GM12891 (cell line): ENCODE measurements at regions not wholly inside any gene's neighbourhood (a gene's known extent, or its start where the extent isn't known, plus 50 kb on each side); places are given as distances from the start of the nearest gene placed in this dataset.
"Not testable (repeated sequence)": the region's sequence is repeated elsewhere in the genome, so short reads cannot be mapped to it uniquely, and the experiment has no call there.

ENCODE experiments used
- PAX5 ChIP-seq: IDR thresholded peaks from 2 replicates; pipeline ENCODE4 v1.6.1; 2011; ENCODE audit warnings: low read length, moderate library complexity, mild to moderate bottlenecking; ENCODE audit not compliant: insufficient read depth, severe bottlenecking
- POLR2A ChIP-seq: IDR thresholded peaks from 2 replicates; pipeline ENCODE4 v1.6.1; 2011; ENCODE audit warnings: low read depth, low read length, control low read depth
- POLR2AphosphoS5 ChIP-seq: IDR thresholded peaks from 2 replicates; pipeline ENCODE4 v1.6.1; 2011; ENCODE audit warnings: low read depth, low read length, control low read depth
- SPI1 ChIP-seq: IDR thresholded peaks from 2 replicates; pipeline ENCODE4 v1.6.1; 2011; ENCODE audit warnings: low read depth, low read length, control low read depth
- TAF1 ChIP-seq: IDR thresholded peaks from 2 replicates; pipeline ENCODE4 v1.6.1; 2011; ENCODE audit warnings: low read depth, low read length, control low read depth

DNA sequence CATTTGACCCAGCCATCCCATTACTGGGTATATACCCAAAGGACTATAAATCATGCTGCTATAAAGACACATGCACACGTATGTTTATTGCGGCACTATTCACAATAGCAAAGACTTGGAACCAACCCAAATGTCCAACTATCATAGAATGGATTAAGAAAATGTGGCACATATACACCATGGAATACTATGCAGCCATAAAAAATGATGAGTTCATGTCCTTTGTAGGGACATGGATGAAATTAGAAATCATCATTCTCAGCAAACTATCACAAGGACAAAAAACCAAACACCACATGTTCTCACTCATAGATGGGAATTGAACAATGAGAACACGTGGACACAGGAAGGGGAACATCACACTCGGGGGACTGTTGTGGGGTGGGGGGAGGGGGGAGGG is 74.8 kb downstream of the RMI2 start:
- not testable (repeated sequence) for TF ChIP-seq POLR2AphosphoS5, SPI1, TAF1, POLR2A, PAX5
